IMR-90 (cell line): ENCODE measurements at regions not wholly inside any gene's neighbourhood (a gene's known extent, or its start where the extent isn't known, plus 50 kb on each side); places are given as distances from the start of the nearest gene placed in this dataset.

Source experiments
- ATAC-seq: fragments of 200-7000 bp; cut with Tn5 transposase; 2 replicates; pipeline ENCODE4 v1.9.1; 2020; ENCODE audit warnings: low read depth, mild to moderate bottlenecking, moderate library complexity
- BruUV-seq: library from RNA; stranded (reverse); fragments of 400-500 nt; replicated peaks from 2 replicates; lab custom pipeline; 2021; lab: Mats Ljungman, UMichigan
- CTCF ChIA-PET: fragments of 300-600 bp; formaldehyde crosslinking; extraction: SDS; loops from one replicate; lab custom pipeline; 2021; ENCODE audit warnings: antibody characterized with exemption; lab: Yijun Ruan, JAX
- POLR2A ChIA-PET: fragments of 300-600 bp; sonication (Branson Sonifier 250); formaldehyde crosslinking; loops from one replicate; lab custom pipeline; 2022; ENCODE audit warnings: antibody characterized with exemption; ENCODE audit not compliant: unreplicated experiment; lab: Charles Lee
- DNase-seq: peaks from one replicate; pipeline ENCODE4 v3.0.0; 2013
- H2AFZ ChIP-seq: replicated peaks from 2 replicates; pipeline ENCODE3; 2013; ENCODE audit warnings: low read length, mild to moderate bottlenecking; ENCODE audit not compliant: poor library complexity
- H2AK5ac ChIP-seq: 2 replicates; pipeline ENCODE4 v1.6.1; 2013; ENCODE audit warnings: low read depth, low read length, inconsistent platforms
- H2AK9ac ChIP-seq: replicated peaks from 2 replicates; pipeline ENCODE3; 2013; ENCODE audit warnings: mild to moderate bottlenecking, low read depth, low read length, moderate library complexity; ENCODE audit not compliant: poor library complexity
- H2BK120ac ChIP-seq: 2 replicates; pipeline ENCODE4 v1.6.1; 2013; ENCODE audit warnings: low read depth, low read length, inconsistent platforms
- H2BK15ac ChIP-seq: 3 replicates; pipeline ENCODE4 v1.6.1; 2013; ENCODE audit warnings: low read depth, low read length, inconsistent platforms
- H2BK20ac ChIP-seq: 2 replicates; pipeline ENCODE4 v1.6.1; 2013; ENCODE audit warnings: low read depth, mild to moderate bottlenecking, inconsistent platforms, low read length, moderate library complexity
- H2BK5ac ChIP-seq: 2 replicates; pipeline ENCODE4 v1.6.1; 2013; ENCODE audit warnings: mild to moderate bottlenecking, low read depth, low read length, inconsistent platforms; ENCODE audit not compliant: poor library complexity, severe bottlenecking
- H3K14ac ChIP-seq: replicated peaks from 2 replicates; pipeline ENCODE4 v1.6.1; 2013; ENCODE audit warnings: low read depth, low read length, inconsistent platforms
- H3K18ac ChIP-seq: 2 replicates; pipeline ENCODE4 v1.6.1; 2013; ENCODE audit warnings: low read depth, low read length, control low read depth
- H3K23ac ChIP-seq: 2 replicates; pipeline ENCODE4 v1.6.1; 2013; ENCODE audit warnings: low read depth, low read length, inconsistent platforms
- H3K27ac ChIP-seq: 2 replicates; pipeline ENCODE4 v1.5.1; 2013; ENCODE audit warnings: mild to moderate bottlenecking, control low read depth, low read length; ENCODE audit not compliant: insufficient read depth
- H3K27me3 ChIP-seq: 2 replicates; pipeline ENCODE4 v1.6.1; 2013; ENCODE audit warnings: low read length; ENCODE audit not compliant: control insufficient read depth, insufficient read depth
- H3K36me3 ChIP-seq: 2 replicates; pipeline ENCODE4 v1.6.1; 2013; ENCODE audit warnings: low read length, mixed read lengths; ENCODE audit not compliant: control insufficient read depth, insufficient read depth
- H3K4ac ChIP-seq: 2 replicates; pipeline ENCODE4 v1.6.1; 2013; ENCODE audit warnings: low read depth, low read length, inconsistent platforms
- H3K4me1 ChIP-seq: 2 replicates; pipeline ENCODE4 v1.6.1; 2013; ENCODE audit warnings: low read length, mixed read lengths; ENCODE audit not compliant: control insufficient read depth, insufficient read depth
- H3K4me2 ChIP-seq: 2 replicates; pipeline ENCODE4 v1.6.1; 2013; ENCODE audit warnings: low read depth, mild to moderate bottlenecking, control low read depth, low read length, moderate library complexity
- H3K4me3 ChIP-seq: 2 replicates; pipeline ENCODE4 v1.5.1; 2013; ENCODE audit warnings: low read depth, mild to moderate bottlenecking, control low read depth, low read length, moderate library complexity; ENCODE audit not compliant: insufficient read depth
- H3K56ac ChIP-seq: 2 replicates; pipeline ENCODE4 v1.6.1; 2013; ENCODE audit warnings: low read length, inconsistent platforms; ENCODE audit not compliant: insufficient read depth; ENCODE audit errors: extremely low read depth
- H3K79me1 ChIP-seq, 2 experiments: 2 replicates each; pipeline ENCODE4 v1.6.1; 2013; ENCODE audit warnings: low read length in 2 of 2, inconsistent platforms in 1 of 2, low read depth in 1 of 2
- H3K9ac ChIP-seq: 2 replicates; pipeline ENCODE4 v1.6.1; 2013; ENCODE audit warnings: low read depth, low read length, control low read depth
- H3K9me1 ChIP-seq: 2 replicates; pipeline ENCODE4 v1.6.1; 2013; ENCODE audit warnings: low read length, inconsistent platforms; ENCODE audit not compliant: insufficient read depth
- H3K9me3 ChIP-seq: 2 replicates; pipeline ENCODE4 v1.6.1; 2013; ENCODE audit warnings: low read length; ENCODE audit not compliant: control insufficient read depth, insufficient read depth
- H4K20me1 ChIP-seq: 2 replicates; pipeline ENCODE4 v1.6.1; 2013; ENCODE audit warnings: low read length, inconsistent platforms; ENCODE audit not compliant: insufficient read depth
- H4K5ac ChIP-seq: 2 replicates; pipeline ENCODE4 v1.6.1; 2013; ENCODE audit warnings: mild to moderate bottlenecking, low read depth, low read length, control low read depth
- H4K8ac ChIP-seq, 2 experiments: 2 replicates each; pipeline ENCODE4 v1.6.1; 2013; ENCODE audit warnings: low read depth in 2 of 2, low read length in 2 of 2, control low read depth in 1 of 2, inconsistent platforms in 1 of 2
- H4K91ac ChIP-seq: 2 replicates; pipeline ENCODE4 v1.6.1; 2013; ENCODE audit warnings: low read depth, low read length, inconsistent platforms; ENCODE audit not compliant: insufficient read depth
- BHLHE40 ChIP-seq: fragments of 150-350 bp; IDR thresholded peaks from 2 replicates; pipeline ENCODE4 v1.6.1; 2016; ENCODE audit warnings: mild to moderate bottlenecking, low read depth, low read length
- CEBPB ChIP-seq: IDR thresholded peaks from 2 replicates; pipeline ENCODE4 v1.6.1; 2012; ENCODE audit warnings: low read depth, low read length, improper control_type of control experiment
- CHD1 ChIP-seq: IDR thresholded peaks from 2 replicates; pipeline ENCODE4 v1.6.1; 2012; ENCODE audit warnings: low read depth, low read length, improper control_type of control experiment
- CTCF ChIP-seq: conservative IDR thresholded peaks from 2 replicates; pipeline ENCODE4 v1.5.1; 2012; ENCODE audit warnings: mild to moderate bottlenecking, low read depth, low read length, improper control_type of control experiment
- ELK1 ChIP-seq: fragments of 150-350 bp; IDR thresholded peaks from 2 replicates; pipeline ENCODE4 v1.6.1; 2016; ENCODE audit warnings: low read depth, mild to moderate bottlenecking, low read length, moderate library complexity, borderline replicate concordance
- FOS ChIP-seq: fragments of 150-350 bp; IDR thresholded peaks from 2 replicates; pipeline ENCODE4 v1.6.1; 2016; ENCODE audit warnings: low read depth, low read length
- MAFK ChIP-seq: IDR thresholded peaks from 2 replicates; pipeline ENCODE4 v1.6.1; 2012; ENCODE audit warnings: low read depth, low read length, improper control_type of control experiment
- MAZ ChIP-seq: IDR thresholded peaks from 2 replicates; pipeline ENCODE4 v1.6.1; 2012; ENCODE audit warnings: low read depth, mild to moderate bottlenecking, low read length, improper control_type of control experiment, moderate library complexity, borderline replicate concordance
- MXI1 ChIP-seq: IDR thresholded peaks from 2 replicates; pipeline ENCODE4 v1.6.1; 2012; ENCODE audit warnings: low read depth, mild to moderate bottlenecking, low read length, moderate library complexity, borderline replicate concordance
- NFE2L2 ChIP-seq: fragments of 150-350 bp; IDR thresholded peaks from 2 replicates; pipeline ENCODE4 v1.6.1; 2016; ENCODE audit warnings: low read depth, mild to moderate bottlenecking, low read length
- POLR2A ChIP-seq: IDR thresholded peaks from 2 replicates; pipeline ENCODE4 v1.6.1; 2012; ENCODE audit warnings: mild to moderate bottlenecking, low read depth, low read length
- RAD21 ChIP-seq: IDR thresholded peaks from 2 replicates; pipeline ENCODE4 v1.6.1; 2012; ENCODE audit warnings: low read length, improper control_type of control experiment
- RCOR1 ChIP-seq: IDR thresholded peaks from 2 replicates; pipeline ENCODE4 v1.6.1; 2012; ENCODE audit warnings: mild to moderate bottlenecking, low read length, improper control_type of control experiment; ENCODE audit not compliant: insufficient replicate concordance
- RFX5 ChIP-seq: IDR thresholded peaks from 2 replicates; pipeline ENCODE4 v1.8.0; 2012; ENCODE audit warnings: low read depth, mild to moderate bottlenecking, low read length, moderate library complexity
- SMC3 ChIP-seq: fragments of 150-350 bp; IDR thresholded peaks from 2 replicates; pipeline ENCODE4 v1.6.1; 2016; ENCODE audit warnings: low read depth, mild to moderate bottlenecking, antibody characterized with exemption, low read length, moderate library complexity
- USF2 ChIP-seq: fragments of 150-350 bp; IDR thresholded peaks from 2 replicates; pipeline ENCODE4 v1.6.1; 2017; ENCODE audit warnings: mild to moderate bottlenecking, antibody characterized with exemption, low read length, low read depth
- WGBS, 2 experiments: methylation state at CpG; one replicate each; pipeline versions ENCODE4 v1.1.5 to v1.1.7; 2013; ENCODE audit warnings: missing lambda C conversion rate in 2 of 2; ENCODE audit not compliant: insufficient read length in 1 of 2; ENCODE audit errors: extremely low coverage in 2 of 2; 5-methylcytosine and 5-hydroxymethylcytosine counted together
- dilution Hi-C: fragments of 300-500 bp; cut with HindIII; formaldehyde crosslinking; loops from one replicate; pipeline ENCODE4 v1.14.3; 2018; ENCODE audit warnings: low sequenced_read_pairs; ENCODE audit not compliant: unreplicated experiment
- in situ Hi-C: fragments of 300-500 bp; cut with MboI; formaldehyde crosslinking; loops from 3 replicates; pipeline ENCODE4 v1.14.3; 2019; ENCODE audit warnings: low sequenced_read_pairs, inconsistent platforms, mixed read lengths
- intact Hi-C: fragments of 100-400 bp; cut with micrococcal nuclease; formaldehyde crosslinking; loops from 2 replicates; pipeline ENCODE4 v1.10.0; 2022

- no peaks in the 10 kb centered on the region for H3K4me1 ChIP-seq
- no peak overlapping the region for H2AK5ac ChIP-seq
- no peak overlapping the region for H3K56ac ChIP-seq
- no peaks in the 10 kb centered on the region for H3K9me1 ChIP-seq
- no peak overlapping the region for H4K8ac ChIP-seq
- H2BK15ac ChIP-seq = no peak overlapping the region
- peaks cover 11% of the 10 kb centered on the region for H3K9me3 ChIP-seq
- no peak overlapping the region for H3K4ac ChIP-seq
- no peak overlapping the region for H2AFZ ChIP-seq
- H3K4me2 ChIP-seq = no peak overlapping the region
- no peak overlapping the region for H3K14ac ChIP-seq
- H4K20me1 ChIP-seq = no peaks in the 10 kb centered on the region
- H3K36me3 ChIP-seq = no peaks in the 10 kb centered on the region
- ChIA-PET CTCF (no interaction called here), POLR2A (no interaction called here)
- no peak overlapping the region for H2AK9ac ChIP-seq
- no peak overlapping the region for H3K4me3 ChIP-seq
- in situ Hi-C loops (no loop called here), intact Hi-C loops (no loop called here), dilution Hi-C loops (no loop called here)
- no peak overlapping the region for H3K27ac ChIP-seq
- no peak overlapping the region for H4K91ac ChIP-seq
- H3K23ac ChIP-seq = no peak overlapping the region
- WGBS, 2 experiments = 57% methylated on average over 1 of the region's 1 CpG; no CpG with 5 or more reads in 1 of the 2 experiments
- H2BK20ac ChIP-seq = no peak overlapping the region
- H3K9ac ChIP-seq = no peak overlapping the region
- ATAC-seq = no peak
- no peak overlapping the region for H2BK5ac ChIP-seq
- no peak for DNase-seq
- H2BK120ac ChIP-seq = no peak overlapping the region
- no peak overlapping the region for H3K18ac ChIP-seq
- BruUV-seq = no TSS peak
- no peaks in the 10 kb centered on the region for H3K79me1 ChIP-seq
- no peaks in the 10 kb centered on the region for H3K27me3 ChIP-seq
- H4K5ac ChIP-seq = no peak overlapping the region
- TF ChIP-seq RFX5 (no peak), BHLHE40 (no peak), FOS (no peak), MAFK (no peak), CEBPB (no peak), USF2 (no peak), MXI1 (no peak), CHD1 (no peak), CTCF (no peak), NFE2L2 (no peak), POLR2A (no peak), RAD21 (no peak), ELK1 (no peak), RCOR1 (no peak), SMC3 (no peak), MAZ (no peak)
Observed at GRCh38 chr6:62441182-62441581, 155.2 kb upstream of the KHDRBS2 start.
